Upper lobe of left lung (tissue), 4 donors: ENCODE measurements at regions not wholly inside any gene's neighbourhood (a gene's known extent, or its start where the extent isn't known, plus 50 kb on each side); places are given as distances from the start of the nearest gene placed in this dataset.

Experiments
- POLR2A ChIP-seq, 4 donors: fragments of 450-650 bp; IDR thresholded peaks; one replicate each; pipeline ENCODE4 v1.5.1; 2016 to 2017; ENCODE audit warnings: antibody characterized with exemption in 4 of 4, mild to moderate bottlenecking in 2 of 4
- TF ChIP-seq, protein P1 (sequence below), 6 experiments: fragments of 450-650 bp in 4 of 6; fragments of 200-600 bp in 2 of 6; sonication (generic) in 2 of 6; IDR thresholded peaks; one replicate each; pipeline ENCODE4 v1.5.1; 2016 to 2019; ENCODE audit warnings: antibody characterized with exemption in 6 of 6

DNA sequence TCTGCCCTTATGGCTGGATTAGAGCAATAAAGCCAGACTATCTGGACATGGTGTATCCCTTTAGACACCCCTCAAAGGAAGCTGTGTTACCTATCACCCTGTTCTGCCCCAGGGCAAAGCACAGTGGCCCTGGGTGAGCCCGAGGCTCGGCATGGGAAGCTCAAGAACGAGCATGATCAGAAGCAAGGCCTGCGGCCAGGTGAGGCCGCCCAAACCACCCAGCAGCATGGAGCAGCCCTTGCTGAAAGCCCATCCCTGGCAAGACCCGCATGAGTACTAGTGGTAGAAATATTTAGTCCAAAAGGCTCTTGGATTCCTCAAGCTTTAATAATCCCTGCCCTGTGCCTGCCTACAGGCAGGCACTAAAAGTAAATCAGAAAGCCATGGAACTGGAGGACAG lies 261.1 kb downstream of the MEX3B start:
- TF ChIP-seq, protein P1, sequence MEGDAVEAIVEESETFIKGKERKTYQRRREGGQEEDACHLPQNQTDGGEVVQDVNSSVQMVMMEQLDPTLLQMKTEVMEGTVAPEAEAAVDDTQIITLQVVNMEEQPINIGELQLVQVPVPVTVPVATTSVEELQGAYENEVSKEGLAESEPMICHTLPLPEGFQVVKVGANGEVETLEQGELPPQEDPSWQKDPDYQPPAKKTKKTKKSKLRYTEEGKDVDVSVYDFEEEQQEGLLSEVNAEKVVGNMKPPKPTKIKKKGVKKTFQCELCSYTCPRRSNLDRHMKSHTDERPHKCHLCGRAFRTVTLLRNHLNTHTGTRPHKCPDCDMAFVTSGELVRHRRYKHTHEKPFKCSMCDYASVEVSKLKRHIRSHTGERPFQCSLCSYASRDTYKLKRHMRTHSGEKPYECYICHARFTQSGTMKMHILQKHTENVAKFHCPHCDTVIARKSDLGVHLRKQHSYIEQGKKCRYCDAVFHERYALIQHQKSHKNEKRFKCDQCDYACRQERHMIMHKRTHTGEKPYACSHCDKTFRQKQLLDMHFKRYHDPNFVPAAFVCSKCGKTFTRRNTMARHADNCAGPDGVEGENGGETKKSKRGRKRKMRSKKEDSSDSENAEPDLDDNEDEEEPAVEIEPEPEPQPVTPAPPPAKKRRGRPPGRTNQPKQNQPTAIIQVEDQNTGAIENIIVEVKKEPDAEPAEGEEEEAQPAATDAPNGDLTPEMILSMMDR (IDR thresholded peaks at IDR 0.05), result no peak
- no peak for TF ChIP-seq POLR2A (IDR thresholded peaks at IDR 0.05)
